ENCODE measurements at regions not wholly inside any gene's neighbourhood (a gene's known extent, or its start where the extent isn't known, plus 50 kb on each side); places are given as distances from the start of the nearest gene placed in this dataset.

DNA sequence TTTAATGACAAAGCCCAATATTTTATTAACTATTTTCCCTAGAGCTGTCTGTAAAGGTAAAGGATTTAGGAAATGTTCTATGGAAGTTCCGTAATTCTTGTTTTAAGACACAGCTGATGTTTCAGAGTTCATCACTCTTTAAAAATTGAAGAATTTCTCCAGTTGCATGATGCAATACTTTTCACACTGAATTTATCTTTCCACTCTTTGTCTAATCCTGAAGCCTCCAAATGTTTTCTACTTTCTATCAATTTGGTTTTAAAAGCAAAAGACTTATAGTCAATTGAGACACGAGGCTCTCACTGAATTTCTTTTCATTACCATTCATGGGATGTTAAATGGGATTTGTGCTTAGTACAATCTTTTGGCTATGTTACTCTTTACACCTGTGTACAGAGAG, 223.2 kb downstream of the TDRD15 start:
- TF ChIP-seq, protein P1, sequence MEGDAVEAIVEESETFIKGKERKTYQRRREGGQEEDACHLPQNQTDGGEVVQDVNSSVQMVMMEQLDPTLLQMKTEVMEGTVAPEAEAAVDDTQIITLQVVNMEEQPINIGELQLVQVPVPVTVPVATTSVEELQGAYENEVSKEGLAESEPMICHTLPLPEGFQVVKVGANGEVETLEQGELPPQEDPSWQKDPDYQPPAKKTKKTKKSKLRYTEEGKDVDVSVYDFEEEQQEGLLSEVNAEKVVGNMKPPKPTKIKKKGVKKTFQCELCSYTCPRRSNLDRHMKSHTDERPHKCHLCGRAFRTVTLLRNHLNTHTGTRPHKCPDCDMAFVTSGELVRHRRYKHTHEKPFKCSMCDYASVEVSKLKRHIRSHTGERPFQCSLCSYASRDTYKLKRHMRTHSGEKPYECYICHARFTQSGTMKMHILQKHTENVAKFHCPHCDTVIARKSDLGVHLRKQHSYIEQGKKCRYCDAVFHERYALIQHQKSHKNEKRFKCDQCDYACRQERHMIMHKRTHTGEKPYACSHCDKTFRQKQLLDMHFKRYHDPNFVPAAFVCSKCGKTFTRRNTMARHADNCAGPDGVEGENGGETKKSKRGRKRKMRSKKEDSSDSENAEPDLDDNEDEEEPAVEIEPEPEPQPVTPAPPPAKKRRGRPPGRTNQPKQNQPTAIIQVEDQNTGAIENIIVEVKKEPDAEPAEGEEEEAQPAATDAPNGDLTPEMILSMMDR (IDR thresholded peaks at IDR 0.05), result no peak
- TF ChIP-seq POLR2A (IDR thresholded peaks at IDR 0.05), result no peak

Data from testis (tissue), 2 donors.